LNCaP clone FGC (cell line): ENCODE measurements at regions not wholly inside any gene's neighbourhood (a gene's known extent, or its start where the extent isn't known, plus 50 kb on each side); places are given as distances from the start of the nearest gene placed in this dataset.

ENCODE experiments used
- DNase-seq: peaks from one replicate; pipeline ENCODE4 v3.0.0-alpha.2; 2011; ENCODE audit warnings: low read depth
- H3K4me3 ChIP-seq: 2 replicates; pipeline ENCODE4 v1.5.1; 2011; ENCODE audit warnings: mild to moderate bottlenecking, low read depth, low read length, control low read depth
- CTCF ChIP-seq: IDR thresholded peaks from 2 replicates; pipeline ENCODE4 v1.5.1; 2012; ENCODE audit warnings: mild to moderate bottlenecking; ENCODE audit not compliant: control insufficient read depth, insufficient read depth; ENCODE audit errors: extremely low read depth

- TF ChIP-seq CTCF = no peak
- no peak for DNase-seq
- no peak overlapping the region for H3K4me3 ChIP-seq
These were observed 1055.8 kb downstream of the SLC6A15 start for GRCh38 chr12:83856803-83857202.

- TF ChIP-seq CTCF = no peak
- DNase-seq = no peak
- H3K4me3 ChIP-seq = no peak overlapping the region
These were observed 1062.1 kb downstream of the SLC6A15 start for GRCh38 chr12:83850531-83850930.

- no peak for DNase-seq
- no peak for TF ChIP-seq CTCF
- H3K4me3 ChIP-seq = no peak overlapping the region
These were observed 1063.9 kb downstream of the SLC6A15 start for GRCh38 chr12:83848702-83849101.

- DNase-seq = no peak
- TF ChIP-seq CTCF = no peak
- H3K4me3 ChIP-seq = no peak overlapping the region
These were observed 1069.1 kb downstream of the SLC6A15 start for GRCh38 chr12:83843541-83843940.

- no peak for DNase-seq
- no peak for TF ChIP-seq CTCF
- H3K4me3 ChIP-seq = no peak overlapping the region
These were observed 1071.0 kb downstream of the SLC6A15 start for GRCh38 chr12:83841620-83842019.

- DNase-seq = no peak
- no peak for TF ChIP-seq CTCF
- H3K4me3 ChIP-seq = no peak overlapping the region
These were observed 1084.7 kb downstream of the SLC6A15 start for GRCh38 chr12:83827860-83828259.

GRCh38 chr12:83827193-83827592 is 1085.4 kb downstream of the SLC6A15 start:
- no peak overlapping the region for H3K4me3 ChIP-seq
- no peak for TF ChIP-seq CTCF
- no peak for DNase-seq
